PC-9 (cell line): ENCODE measurements at regions not wholly inside any gene's neighbourhood (a gene's known extent, or its start where the extent isn't known, plus 50 kb on each side); places are given as distances from the start of the nearest gene placed in this dataset.

ENCODE experiments used
- EZH2 ChIP-seq: fragments of 200-600 bp; sonication (generic); IDR thresholded peaks from 2 replicates; pipeline ENCODE4 v1.8.0; 2017; ENCODE audit warnings: antibody characterized with exemption, low read depth
- TF ChIP-seq, protein P1 (sequence below): fragments of 200-600 bp; sonication (generic); conservative IDR thresholded peaks from 2 replicates; pipeline ENCODE4 v1.6.1; 2017; ENCODE audit warnings: mixed run types, antibody characterized with exemption, mild to moderate bottlenecking, moderate library complexity

DNA sequence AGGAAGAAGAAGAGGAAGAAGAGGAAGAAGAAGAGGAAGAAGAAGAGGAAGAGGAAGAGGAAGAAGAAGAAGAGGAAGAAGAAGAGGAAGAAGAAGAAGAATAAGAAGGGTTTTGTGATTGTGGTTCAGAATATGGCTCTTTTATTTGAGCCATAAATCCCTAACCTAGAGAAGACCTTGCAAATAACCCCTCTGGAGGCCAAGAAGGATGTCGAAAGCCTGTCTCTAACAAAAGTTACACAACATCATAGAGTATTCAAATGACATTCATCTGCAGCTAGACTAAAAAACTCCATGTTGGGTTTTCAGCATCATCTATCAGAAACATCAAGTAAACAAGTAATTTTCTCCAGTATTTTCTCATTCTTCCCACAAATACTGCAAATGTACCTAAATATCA, 100.9 kb downstream of the RNASET2 start:
- TF ChIP-seq EZH2: no peak
- TF ChIP-seq, protein P1, sequence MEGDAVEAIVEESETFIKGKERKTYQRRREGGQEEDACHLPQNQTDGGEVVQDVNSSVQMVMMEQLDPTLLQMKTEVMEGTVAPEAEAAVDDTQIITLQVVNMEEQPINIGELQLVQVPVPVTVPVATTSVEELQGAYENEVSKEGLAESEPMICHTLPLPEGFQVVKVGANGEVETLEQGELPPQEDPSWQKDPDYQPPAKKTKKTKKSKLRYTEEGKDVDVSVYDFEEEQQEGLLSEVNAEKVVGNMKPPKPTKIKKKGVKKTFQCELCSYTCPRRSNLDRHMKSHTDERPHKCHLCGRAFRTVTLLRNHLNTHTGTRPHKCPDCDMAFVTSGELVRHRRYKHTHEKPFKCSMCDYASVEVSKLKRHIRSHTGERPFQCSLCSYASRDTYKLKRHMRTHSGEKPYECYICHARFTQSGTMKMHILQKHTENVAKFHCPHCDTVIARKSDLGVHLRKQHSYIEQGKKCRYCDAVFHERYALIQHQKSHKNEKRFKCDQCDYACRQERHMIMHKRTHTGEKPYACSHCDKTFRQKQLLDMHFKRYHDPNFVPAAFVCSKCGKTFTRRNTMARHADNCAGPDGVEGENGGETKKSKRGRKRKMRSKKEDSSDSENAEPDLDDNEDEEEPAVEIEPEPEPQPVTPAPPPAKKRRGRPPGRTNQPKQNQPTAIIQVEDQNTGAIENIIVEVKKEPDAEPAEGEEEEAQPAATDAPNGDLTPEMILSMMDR: no peak
